ENCODE measurements at regions not wholly inside any gene's neighbourhood (a gene's known extent, or its start where the extent isn't known, plus 50 kb on each side); places are given as distances from the start of the nearest gene placed in this dataset.
"Not testable (repeated sequence)": the region's sequence is repeated elsewhere in the genome, so short reads cannot be mapped to it uniquely, and the experiment has no call there.

DNA sequence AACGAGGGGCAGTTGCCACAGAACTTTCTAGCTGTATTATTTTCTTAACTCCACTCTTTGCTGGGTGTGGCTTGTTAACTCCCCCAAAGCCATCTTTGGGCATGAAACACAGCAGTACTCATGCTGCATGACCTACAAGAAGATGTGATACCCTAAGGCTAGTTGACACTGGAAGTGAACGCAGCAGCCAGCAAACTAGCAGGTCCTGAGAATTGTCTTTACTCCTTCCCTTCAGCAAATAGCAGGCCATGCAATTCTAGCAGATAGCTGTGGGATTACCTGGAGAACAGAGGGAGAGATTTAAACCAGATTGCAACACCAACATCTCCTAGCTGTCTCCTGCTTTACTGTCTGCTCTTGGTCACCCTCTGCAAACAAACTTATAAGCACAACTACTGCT lies 688.0 kb upstream of the ZWINT start:
- no peak for DNase-seq (ENCODE audit: low read depth)
- H3K4me3 ChIP-seq (ENCODE audit: low read length): no peak overlapping the region
- TF ChIP-seq, protein P1, sequence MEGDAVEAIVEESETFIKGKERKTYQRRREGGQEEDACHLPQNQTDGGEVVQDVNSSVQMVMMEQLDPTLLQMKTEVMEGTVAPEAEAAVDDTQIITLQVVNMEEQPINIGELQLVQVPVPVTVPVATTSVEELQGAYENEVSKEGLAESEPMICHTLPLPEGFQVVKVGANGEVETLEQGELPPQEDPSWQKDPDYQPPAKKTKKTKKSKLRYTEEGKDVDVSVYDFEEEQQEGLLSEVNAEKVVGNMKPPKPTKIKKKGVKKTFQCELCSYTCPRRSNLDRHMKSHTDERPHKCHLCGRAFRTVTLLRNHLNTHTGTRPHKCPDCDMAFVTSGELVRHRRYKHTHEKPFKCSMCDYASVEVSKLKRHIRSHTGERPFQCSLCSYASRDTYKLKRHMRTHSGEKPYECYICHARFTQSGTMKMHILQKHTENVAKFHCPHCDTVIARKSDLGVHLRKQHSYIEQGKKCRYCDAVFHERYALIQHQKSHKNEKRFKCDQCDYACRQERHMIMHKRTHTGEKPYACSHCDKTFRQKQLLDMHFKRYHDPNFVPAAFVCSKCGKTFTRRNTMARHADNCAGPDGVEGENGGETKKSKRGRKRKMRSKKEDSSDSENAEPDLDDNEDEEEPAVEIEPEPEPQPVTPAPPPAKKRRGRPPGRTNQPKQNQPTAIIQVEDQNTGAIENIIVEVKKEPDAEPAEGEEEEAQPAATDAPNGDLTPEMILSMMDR (conservative IDR thresholded peaks at IDR 0.05; ENCODE audit: low read length): no peak

DNA sequence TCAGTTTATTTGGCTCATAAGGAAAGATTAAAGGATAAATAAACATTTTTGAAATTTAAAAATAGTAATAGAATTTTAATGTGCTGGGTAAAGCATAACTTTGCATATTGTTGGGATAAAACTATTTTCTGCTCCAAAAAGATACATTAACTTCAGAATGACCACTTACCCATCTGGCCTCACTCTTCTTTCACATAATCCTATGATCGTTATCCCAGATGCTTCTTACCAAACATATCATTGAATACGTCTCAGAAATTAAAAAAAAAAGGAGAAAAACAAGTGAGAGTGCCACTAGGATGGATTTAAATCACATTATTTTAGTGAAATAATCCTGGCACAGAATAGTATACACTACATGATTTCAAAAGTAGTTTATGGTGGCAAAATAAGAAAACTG lies 677.5 kb upstream of the ZWINT start:
- DNase-seq (ENCODE audit: low read depth): no peak
- TF ChIP-seq, protein P1 (conservative IDR thresholded peaks at IDR 0.05; ENCODE audit: low read length): no peak
- H3K4me3 ChIP-seq (ENCODE audit: low read length): no peak overlapping the region

DNA sequence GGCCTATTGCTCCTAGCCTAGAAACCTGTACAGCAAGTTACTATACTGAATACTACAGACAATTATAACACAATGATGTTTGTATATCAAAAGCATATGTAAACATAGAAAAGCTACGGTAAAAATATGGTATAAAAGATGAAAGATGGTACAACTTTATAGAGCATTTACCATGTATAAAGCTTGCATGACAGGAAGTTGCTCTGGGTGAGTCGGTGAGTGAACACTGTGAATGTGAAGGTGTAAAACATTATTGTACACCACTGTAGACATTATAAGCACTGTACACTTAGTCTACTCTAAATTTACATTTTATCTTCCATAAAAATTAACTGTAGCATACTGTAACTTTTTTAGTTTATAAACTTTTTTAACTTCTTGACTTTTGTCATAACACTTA lies 674.3 kb upstream of the ZWINT start:
- no peak for DNase-seq (ENCODE audit: low read depth)

DNA sequence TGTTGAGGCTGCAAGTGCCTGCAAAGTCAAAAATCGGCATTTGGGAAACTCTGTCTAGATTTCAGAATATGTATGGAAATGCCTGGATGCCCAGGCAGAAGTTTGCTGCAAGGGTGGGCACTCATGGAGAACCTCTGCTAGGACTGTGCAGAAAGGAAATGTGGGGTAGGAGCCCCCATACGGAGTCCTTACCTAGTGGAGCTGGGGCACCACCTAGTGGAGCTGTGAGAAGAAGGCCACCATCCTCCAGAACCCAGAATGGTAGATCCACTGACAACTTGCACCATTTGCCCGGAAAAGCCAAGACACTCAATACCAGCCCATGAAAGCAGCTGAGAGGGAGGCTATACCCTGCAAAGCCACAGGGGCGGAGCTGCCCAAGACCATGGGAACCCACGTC lies 671.2 kb upstream of the ZWINT start:
- not testable (repeated sequence) for DNase-seq (ENCODE audit: low read depth); H3K4me3 ChIP-seq (ENCODE audit: low read length)

More for the DNA sequence above, 674.3 kb upstream of the ZWINT start:
- TF ChIP-seq, protein P1 (conservative IDR thresholded peaks at IDR 0.05; ENCODE audit: low read length): no peak
- H3K4me3 ChIP-seq (ENCODE audit: low read length): no peak overlapping the region

DNA sequence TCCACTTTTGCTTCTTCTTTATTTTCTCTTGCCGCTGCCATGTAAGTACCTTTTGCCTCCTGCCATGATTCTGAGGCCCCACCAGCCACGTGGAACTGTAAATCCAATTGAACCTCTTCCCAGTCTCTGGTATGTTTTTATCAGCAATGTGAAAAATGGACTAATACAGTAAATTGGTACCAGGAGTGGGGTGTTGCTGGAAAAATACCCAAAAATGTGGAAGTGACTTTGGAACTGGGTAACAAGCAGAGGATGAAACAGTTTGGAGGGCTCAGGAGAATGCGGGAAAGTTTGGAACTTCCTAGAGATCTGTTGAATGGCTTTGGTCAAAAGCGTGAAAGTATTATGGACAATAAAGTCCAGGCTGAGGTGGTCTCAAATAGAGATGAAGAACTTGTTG lies 670.3 kb upstream of the ZWINT start:
- DNase-seq (ENCODE audit: low read depth): no peak
- TF ChIP-seq, protein P1 (conservative IDR thresholded peaks at IDR 0.05; ENCODE audit: low read length): no peak
- H3K4me3 ChIP-seq (ENCODE audit: low read length): no peak overlapping the region

DNA sequence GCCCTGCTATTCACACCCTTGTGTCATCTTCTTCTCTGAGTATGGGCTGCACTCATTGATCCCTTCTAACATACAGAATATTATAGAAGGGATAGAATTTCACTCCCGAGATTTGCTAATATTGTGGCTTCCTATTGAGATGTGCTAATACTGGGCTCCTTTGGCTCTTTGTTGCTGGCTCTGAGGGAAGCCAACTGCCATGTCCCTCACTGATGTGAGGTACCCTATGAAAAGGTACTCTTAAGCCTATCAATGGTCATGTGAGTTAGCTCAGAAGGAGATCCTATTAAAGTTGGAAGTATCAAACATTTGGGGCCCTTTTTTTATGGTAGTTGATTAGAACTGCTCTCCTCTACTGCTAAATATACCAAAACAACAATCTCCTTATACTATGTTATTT lies 665.2 kb upstream of the ZWINT start:
- DNase-seq (ENCODE audit: low read depth): no peak
- TF ChIP-seq, protein P1 (conservative IDR thresholded peaks at IDR 0.05; ENCODE audit: low read length): no peak
- H3K4me3 ChIP-seq (ENCODE audit: low read length): no peak overlapping the region

DNA sequence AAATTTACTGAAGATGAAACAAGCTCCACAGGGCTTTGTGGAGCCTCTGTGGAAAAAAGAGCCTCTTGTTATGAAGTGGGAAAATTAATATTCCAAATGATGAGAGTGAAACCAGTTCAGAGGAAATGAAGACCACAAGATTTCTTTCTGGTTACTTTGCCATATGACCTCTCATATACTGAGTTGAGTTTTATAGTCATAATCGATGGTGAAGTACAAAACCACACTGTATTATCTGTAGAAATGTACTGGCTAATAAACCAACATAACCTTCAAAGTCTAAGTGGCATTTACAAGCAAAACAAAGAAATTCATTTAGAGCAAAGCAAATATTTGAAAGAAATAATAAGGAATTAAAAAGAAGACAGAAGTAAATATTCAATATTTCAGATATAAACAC lies 662.6 kb upstream of the ZWINT start:
- TF ChIP-seq, protein P1 (conservative IDR thresholded peaks at IDR 0.05; ENCODE audit: low read length): no peak
- no peak for DNase-seq (ENCODE audit: low read depth)
- no peak overlapping the region for H3K4me3 ChIP-seq (ENCODE audit: low read length)

DNA sequence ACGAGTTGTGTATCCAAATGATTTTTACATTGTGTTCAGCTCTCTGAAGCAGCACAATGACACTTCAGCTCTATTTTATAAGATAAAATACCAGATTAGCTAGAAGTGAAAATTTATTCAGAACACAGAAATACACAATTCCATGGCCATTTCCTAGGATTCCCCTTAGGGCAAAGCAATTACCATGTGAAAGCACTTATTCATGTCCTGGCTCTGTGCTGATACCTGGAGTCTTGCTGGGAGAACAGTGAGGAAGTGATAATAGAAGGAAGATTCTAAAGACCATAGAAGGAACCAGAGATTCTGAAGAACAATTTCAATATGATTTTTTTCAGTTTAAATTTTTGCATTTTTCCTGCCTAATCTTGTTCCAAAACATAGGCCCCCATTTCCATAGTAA lies 657.4 kb upstream of the ZWINT start:
- H3K4me3 ChIP-seq (ENCODE audit: low read length): no peak overlapping the region
- no peak for DNase-seq (ENCODE audit: low read depth)
- TF ChIP-seq, protein P1 (conservative IDR thresholded peaks at IDR 0.05; ENCODE audit: low read length): no peak

Measured in AG10803 (cell line).